SK-N-SH (cell line): ENCODE measurements at regions not wholly inside any gene's neighbourhood (a gene's known extent, or its start where the extent isn't known, plus 50 kb on each side); places are given as distances from the start of the nearest gene placed in this dataset.

ENCODE experiments used
- EP300 ChIP-seq, 2 experiments: IDR thresholded peaks; 2 replicates each; pipeline versions ENCODE4 v1.4.0 to v1.6.1; 2012; ENCODE audit warnings: borderline replicate concordance in 1 of 2, low read depth in 1 of 2, low read length in 1 of 2
- FOXM1 ChIP-seq: IDR thresholded peaks from 2 replicates; pipeline ENCODE4 v1.4.0; 2012; ENCODE audit warnings: low read depth, mild to moderate bottlenecking
- NFIC ChIP-seq: IDR thresholded peaks from 2 replicates; pipeline ENCODE4 v1.4.0; 2012; ENCODE audit warnings: borderline replicate concordance
- NRF1 ChIP-seq: IDR thresholded peaks from 2 replicates; pipeline ENCODE4 v1.6.1; 2012; ENCODE audit warnings: low read depth, mild to moderate bottlenecking, low read length
- RAD21 ChIP-seq: IDR thresholded peaks from 2 replicates; pipeline ENCODE4 v1.6.1; 2012; ENCODE audit warnings: mild to moderate bottlenecking, low read length
- TAF1 ChIP-seq: IDR thresholded peaks from 2 replicates; pipeline ENCODE4 v1.6.1; 2012; ENCODE audit warnings: low read depth, mild to moderate bottlenecking, low read length, moderate library complexity, borderline replicate concordance
- YY1 ChIP-seq: IDR thresholded peaks from 2 replicates; pipeline ENCODE4 v1.4.0; 2012; ENCODE audit warnings: low read depth, mild to moderate bottlenecking
- TF ChIP-seq, protein P1 (sequence below): fragments of 200-600 bp; sonication (generic); IDR thresholded peaks from 2 replicates; pipeline ENCODE4 v1.6.1; 2017; ENCODE audit warnings: antibody characterized with exemption, mild to moderate bottlenecking, moderate library complexity
- TF ChIP-seq, protein P2 (sequence below): fragments of 150-350 bp; IDR thresholded peaks from 2 replicates; pipeline ENCODE4 v1.6.1; 2017; ENCODE audit warnings: antibody characterized with exemption, low read length, low read depth, borderline replicate concordance
- TF ChIP-seq, protein P3 (sequence below): IDR thresholded peaks from 2 replicates; pipeline ENCODE4 v1.4.0; 2012; ENCODE audit warnings: low read depth

DNA sequence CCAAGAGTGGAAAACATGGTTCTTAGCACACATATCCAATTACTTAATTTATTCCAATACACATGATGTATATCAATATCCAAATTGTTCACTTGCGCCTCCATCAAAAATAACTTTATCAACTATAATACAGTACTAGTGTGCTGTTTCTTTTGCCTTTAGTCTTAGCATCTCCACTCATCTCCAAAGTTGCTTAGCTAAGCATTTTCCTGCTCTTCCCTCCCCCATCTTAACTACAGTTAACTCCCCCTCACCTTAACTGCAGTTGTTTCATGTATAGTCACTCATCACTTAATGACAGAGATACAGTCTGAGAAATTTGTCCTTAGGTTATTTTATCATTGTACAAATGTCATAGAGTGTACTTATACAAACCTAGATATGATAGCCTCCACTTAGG is 705.2 kb upstream of the LINC00305 start:
- TF ChIP-seq TAF1 = no peak
- TF ChIP-seq, protein P1, sequence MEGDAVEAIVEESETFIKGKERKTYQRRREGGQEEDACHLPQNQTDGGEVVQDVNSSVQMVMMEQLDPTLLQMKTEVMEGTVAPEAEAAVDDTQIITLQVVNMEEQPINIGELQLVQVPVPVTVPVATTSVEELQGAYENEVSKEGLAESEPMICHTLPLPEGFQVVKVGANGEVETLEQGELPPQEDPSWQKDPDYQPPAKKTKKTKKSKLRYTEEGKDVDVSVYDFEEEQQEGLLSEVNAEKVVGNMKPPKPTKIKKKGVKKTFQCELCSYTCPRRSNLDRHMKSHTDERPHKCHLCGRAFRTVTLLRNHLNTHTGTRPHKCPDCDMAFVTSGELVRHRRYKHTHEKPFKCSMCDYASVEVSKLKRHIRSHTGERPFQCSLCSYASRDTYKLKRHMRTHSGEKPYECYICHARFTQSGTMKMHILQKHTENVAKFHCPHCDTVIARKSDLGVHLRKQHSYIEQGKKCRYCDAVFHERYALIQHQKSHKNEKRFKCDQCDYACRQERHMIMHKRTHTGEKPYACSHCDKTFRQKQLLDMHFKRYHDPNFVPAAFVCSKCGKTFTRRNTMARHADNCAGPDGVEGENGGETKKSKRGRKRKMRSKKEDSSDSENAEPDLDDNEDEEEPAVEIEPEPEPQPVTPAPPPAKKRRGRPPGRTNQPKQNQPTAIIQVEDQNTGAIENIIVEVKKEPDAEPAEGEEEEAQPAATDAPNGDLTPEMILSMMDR = no peak
- TF ChIP-seq NRF1 = no peak
- no peak for TF ChIP-seq RAD21
- no peak for TF ChIP-seq EP300 (IDR thresholded peaks at IDR 0.05; ENCODE audit: borderline replicate concordance in 1 of 2, low read depth in 1 of 2, low read length in 1 of 2)
- TF ChIP-seq, protein P2, sequence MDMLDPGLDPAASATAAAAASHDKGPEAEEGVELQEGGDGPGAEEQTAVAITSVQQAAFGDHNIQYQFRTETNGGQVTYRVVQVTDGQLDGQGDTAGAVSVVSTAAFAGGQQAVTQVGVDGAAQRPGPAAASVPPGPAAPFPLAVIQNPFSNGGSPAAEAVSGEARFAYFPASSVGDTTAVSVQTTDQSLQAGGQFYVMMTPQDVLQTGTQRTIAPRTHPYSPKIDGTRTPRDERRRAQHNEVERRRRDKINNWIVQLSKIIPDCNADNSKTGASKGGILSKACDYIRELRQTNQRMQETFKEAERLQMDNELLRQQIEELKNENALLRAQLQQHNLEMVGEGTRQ = no peak
- TF ChIP-seq FOXM1 = no peak
- TF ChIP-seq NFIC = no peak
- no peak for TF ChIP-seq YY1
- TF ChIP-seq, protein P3, sequence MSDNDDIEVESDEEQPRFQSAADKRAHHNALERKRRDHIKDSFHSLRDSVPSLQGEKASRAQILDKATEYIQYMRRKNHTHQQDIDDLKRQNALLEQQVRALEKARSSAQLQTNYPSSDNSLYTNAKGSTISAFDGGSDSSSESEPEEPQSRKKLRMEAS = no peak
